B cell (primary cell): ENCODE measurements at regions not wholly inside any gene's neighbourhood (a gene's known extent, or its start where the extent isn't known, plus 50 kb on each side); places are given as distances from the start of the nearest gene placed in this dataset.

Source experiments
- ATAC-seq: fragments of 200-7000 bp; cut with Tn5 transposase; one replicate; pipeline ENCODE4 v1.10.0; 2021; ENCODE audit warnings: low read depth, mild to moderate bottlenecking, moderate number of reproducible peaks, moderate library complexity
- CTCF ChIA-PET: fragments of 350-600 bp; sonication (Branson Sonifier 250); formaldehyde crosslinking; loops from one replicate; lab custom pipeline; 2021; ENCODE audit warnings: antibody characterized with exemption, inconsistent platforms; lab: Charles Lee
- POLR2A ChIA-PET: fragments of 350-600 bp; sonication (Branson Sonifier 250); formaldehyde crosslinking; loops from one replicate; lab custom pipeline; 2021; ENCODE audit warnings: antibody characterized with exemption; lab: Charles Lee
- DNase-seq: peaks from one replicate; pipeline ENCODE4 v3.0.0; 2013
- H2AFZ ChIP-seq: 2 replicates; pipeline ENCODE4 v1.6.1; 2012; ENCODE audit warnings: mild to moderate bottlenecking, low read depth, low read length; ENCODE audit not compliant: insufficient read depth, poor library complexity, severe bottlenecking
- H3K27ac ChIP-seq, 2 donors: 1 replicate in 1 of 2; 2 replicates in 1 of 2; pipeline ENCODE4 v1.5.1; 2012 to 2013; ENCODE audit warnings: low read length in 2 of 2, mild to moderate bottlenecking in 2 of 2, moderate library complexity in 1 of 2
- H3K27me3 ChIP-seq, 4 experiments: fragments of 200-600 bp in 1 of 4; sonication (generic) in 1 of 4; replicated peaks in 1 of 4; 1 replicate in 2 of 4; 2 replicates in 2 of 4; pipeline versions ENCODE4 v1.6.1 to v1.7.0; 2013 to 2016; ENCODE audit warnings: low read length in 3 of 4, mild to moderate bottlenecking in 2 of 4, mixed read lengths in 1 of 4, moderate library complexity in 1 of 4; ENCODE audit not compliant: insufficient read depth in 4 of 4, control insufficient read depth in 3 of 4; ENCODE audit errors: control extremely low read depth in 1 of 4
- H3K36me3 ChIP-seq, 2 experiments: replicated peaks in 1 of 2; 1 replicate in 1 of 2; 2 replicates in 1 of 2; pipeline versions ENCODE4 v1.6.1 to v1.7.1; 2013; ENCODE audit warnings: low read length in 1 of 2; ENCODE audit not compliant: insufficient read depth in 2 of 2, control insufficient read depth in 1 of 2; ENCODE audit errors: control extremely low read depth in 1 of 2, extremely low read depth in 1 of 2
- H3K4me1 ChIP-seq, 2 donors: fragments of 200-600 bp in 1 of 2; sonication (generic) in 1 of 2; 1 replicate in 1 of 2; 2 replicates in 1 of 2; pipeline versions ENCODE4 v1.5.1 to v1.6.1; 2013 to 2017; ENCODE audit warnings: low read length in 2 of 2; ENCODE audit not compliant: control insufficient read depth in 2 of 2, insufficient read depth in 2 of 2
- H3K4me2 ChIP-seq: replicated peaks from 2 replicates; pipeline ENCODE3; 2012; ENCODE audit warnings: mild to moderate bottlenecking, low read depth, low read length; ENCODE audit not compliant: poor library complexity, severe bottlenecking
- H3K4me3 ChIP-seq, 5 experiments: fragments of 200-600 bp in 1 of 5; sonication (generic) in 1 of 5; 1 replicate in 3 of 5; 2 replicates in 2 of 5; pipeline versions ENCODE4 v1.5.1 to v1.7.0; 2011 to 2016; ENCODE audit warnings: low read length in 4 of 5, mild to moderate bottlenecking in 4 of 5, low read depth in 2 of 5, control low read depth in 1 of 5, moderate library complexity in 1 of 5; ENCODE audit not compliant: insufficient read depth in 1 of 5; ENCODE audit errors: control extremely low read depth in 1 of 5, extremely low read depth in 1 of 5
- H3K79me2 ChIP-seq: fragments of 200-600 bp; sonication (generic); one replicate; pipeline ENCODE4 v1.6.0; 2016; ENCODE audit warnings: low read length; ENCODE audit not compliant: control insufficient read depth, insufficient read depth
- H3K9ac ChIP-seq: fragments of 200-600 bp; sonication (generic); 2 replicates; pipeline ENCODE4 v1.6.1; 2017; ENCODE audit warnings: mild to moderate bottlenecking, low read length, moderate library complexity
- H3K9me3 ChIP-seq, 3 donors: one replicate each; pipeline versions ENCODE4 v1.6.1 to v1.7.1; 2013; ENCODE audit warnings: low read length in 2 of 3; ENCODE audit not compliant: control insufficient read depth in 2 of 3, insufficient read depth in 1 of 3; ENCODE audit errors: control extremely low read depth in 1 of 3
- H4K20me1 ChIP-seq: 2 replicates; pipeline ENCODE4 v1.6.0; 2012; ENCODE audit warnings: mild to moderate bottlenecking, low read length; ENCODE audit not compliant: insufficient read depth, control insufficient read depth, poor library complexity, severe bottlenecking
- H3K27ac Mint-ChIP-seq: one replicate; pipeline ENCODE4 v1.8.0; 2021; ENCODE audit warnings: mixed read lengths
- H3K27me3 Mint-ChIP-seq: one replicate; pipeline ENCODE4 v1.8.0; 2021; ENCODE audit warnings: mixed read lengths
- H3K4me1 Mint-ChIP-seq: one replicate; pipeline ENCODE4 v1.8.0; 2021; ENCODE audit warnings: mixed read lengths
- H3K4me3 Mint-ChIP-seq: one replicate; pipeline ENCODE4 v1.8.0; 2021; ENCODE audit warnings: mixed read lengths
- H3K9me3 Mint-ChIP-seq: one replicate; pipeline ENCODE4 v1.8.0; 2022; ENCODE audit warnings: mixed read lengths; ENCODE audit not compliant: insufficient read depth
- EZH2 ChIP-seq: IDR thresholded peaks from 2 replicates; pipeline ENCODE4 v1.6.1; 2012; ENCODE audit warnings: borderline replicate concordance, low read depth, mild to moderate bottlenecking, moderate library complexity, low read length; ENCODE audit not compliant: insufficient read depth, poor library complexity, severe bottlenecking
- WGBS: methylation state at CpG from one replicate; pipeline ENCODE4 v1.1.5; 2013; ENCODE audit warnings: missing lambda C conversion rate; ENCODE audit not compliant: insufficient coverage; 5-methylcytosine and 5-hydroxymethylcytosine counted together
- intact Hi-C: fragments of 100-400 bp; cut with micrococcal nuclease; formaldehyde crosslinking; loops from one replicate; pipeline ENCODE4 v1.10.0; 2022
- TF ChIP-seq, protein P1 (sequence below): fragments of 200-600 bp; IDR thresholded peaks from one replicate; pipeline ENCODE4 v1.8.0; 2022; ENCODE audit warnings: antibody characterized with exemption, mild to moderate bottlenecking

DNA sequence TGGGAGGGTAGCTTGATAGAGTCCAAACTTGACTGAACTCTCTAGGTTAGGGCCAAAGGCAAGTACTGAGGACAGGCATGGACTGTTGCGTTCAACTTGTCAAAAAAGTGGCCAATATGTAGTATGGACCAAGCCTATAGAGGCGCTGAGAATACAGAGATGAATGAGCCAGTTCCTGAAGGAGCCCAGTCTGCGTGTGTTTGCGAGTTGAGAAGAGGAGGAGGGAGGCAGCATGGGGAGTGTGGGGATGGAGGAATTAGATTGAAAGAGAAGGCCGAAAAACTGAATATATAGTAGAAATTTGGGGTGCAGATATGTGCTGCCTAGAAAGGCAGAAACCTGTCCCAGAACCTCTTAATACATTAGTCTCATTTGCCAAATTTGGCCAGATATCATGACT is 412.4 kb downstream of the PCNX1 start:
- H3K27ac ChIP-seq: peak overlapping the region; percentile 64 to 97
- H3K9me3 ChIP-seq: no peaks in the 10 kb centered on the region
- ChIA-PET POLR2A (interaction anchor here (1.0 kb wide), 1 partner anchor 73 kb away, joined by 3 read pairs; no protein-coding TSS in a partner anchor), CTCF (interaction anchor here (9.9 kb wide), 1 partner anchor 83 kb away, joined by 249 read pairs; no protein-coding TSS in a partner anchor)
- TF ChIP-seq EZH2: no peak
- TF ChIP-seq, protein P1, sequence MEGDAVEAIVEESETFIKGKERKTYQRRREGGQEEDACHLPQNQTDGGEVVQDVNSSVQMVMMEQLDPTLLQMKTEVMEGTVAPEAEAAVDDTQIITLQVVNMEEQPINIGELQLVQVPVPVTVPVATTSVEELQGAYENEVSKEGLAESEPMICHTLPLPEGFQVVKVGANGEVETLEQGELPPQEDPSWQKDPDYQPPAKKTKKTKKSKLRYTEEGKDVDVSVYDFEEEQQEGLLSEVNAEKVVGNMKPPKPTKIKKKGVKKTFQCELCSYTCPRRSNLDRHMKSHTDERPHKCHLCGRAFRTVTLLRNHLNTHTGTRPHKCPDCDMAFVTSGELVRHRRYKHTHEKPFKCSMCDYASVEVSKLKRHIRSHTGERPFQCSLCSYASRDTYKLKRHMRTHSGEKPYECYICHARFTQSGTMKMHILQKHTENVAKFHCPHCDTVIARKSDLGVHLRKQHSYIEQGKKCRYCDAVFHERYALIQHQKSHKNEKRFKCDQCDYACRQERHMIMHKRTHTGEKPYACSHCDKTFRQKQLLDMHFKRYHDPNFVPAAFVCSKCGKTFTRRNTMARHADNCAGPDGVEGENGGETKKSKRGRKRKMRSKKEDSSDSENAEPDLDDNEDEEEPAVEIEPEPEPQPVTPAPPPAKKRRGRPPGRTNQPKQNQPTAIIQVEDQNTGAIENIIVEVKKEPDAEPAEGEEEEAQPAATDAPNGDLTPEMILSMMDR: no peak
- Mint-ChIP-seq H3K4me3 (peak overlapping the region; percentile 95), H3K27ac (peak overlapping the region; percentile 97), H3K27me3 (no peaks in the 10 kb centered on the region), H3K4me1 (peaks cover 36% of the 10 kb centered on the region), H3K9me3 (no peaks in the 10 kb centered on the region)
- ATAC-seq (no peak), DNase-seq (no peak)
- H3K4me3 ChIP-seq: peak overlapping the region; percentile 66 to 96 (median 87)
- no peaks in the 10 kb centered on the region for H4K20me1 ChIP-seq
- peaks cover 33 to 34% of the 10 kb centered on the region in 2 donors for H3K4me1 ChIP-seq
- H3K27me3 ChIP-seq: no peaks in the 10 kb centered on the region
- WGBS: 13% methylated on average over 4 of the region's 5 CpGs
- intact Hi-C loops: loop anchor here (1.0 to 10.0 kb wide), 6 partner anchors 39 to 652 kb away; no protein-coding TSS in a partner anchor
- peak overlapping the region; percentile 76 for H2AFZ ChIP-seq
- peaks cover 39% of the 10 kb centered on the region for H3K79me2 ChIP-seq
- peak overlapping the region; percentile 94 for H3K9ac ChIP-seq
- peak overlapping the region; percentile 87 for H3K4me2 ChIP-seq
- no peaks in the 10 kb centered on the region for H3K36me3 ChIP-seq

DNA sequence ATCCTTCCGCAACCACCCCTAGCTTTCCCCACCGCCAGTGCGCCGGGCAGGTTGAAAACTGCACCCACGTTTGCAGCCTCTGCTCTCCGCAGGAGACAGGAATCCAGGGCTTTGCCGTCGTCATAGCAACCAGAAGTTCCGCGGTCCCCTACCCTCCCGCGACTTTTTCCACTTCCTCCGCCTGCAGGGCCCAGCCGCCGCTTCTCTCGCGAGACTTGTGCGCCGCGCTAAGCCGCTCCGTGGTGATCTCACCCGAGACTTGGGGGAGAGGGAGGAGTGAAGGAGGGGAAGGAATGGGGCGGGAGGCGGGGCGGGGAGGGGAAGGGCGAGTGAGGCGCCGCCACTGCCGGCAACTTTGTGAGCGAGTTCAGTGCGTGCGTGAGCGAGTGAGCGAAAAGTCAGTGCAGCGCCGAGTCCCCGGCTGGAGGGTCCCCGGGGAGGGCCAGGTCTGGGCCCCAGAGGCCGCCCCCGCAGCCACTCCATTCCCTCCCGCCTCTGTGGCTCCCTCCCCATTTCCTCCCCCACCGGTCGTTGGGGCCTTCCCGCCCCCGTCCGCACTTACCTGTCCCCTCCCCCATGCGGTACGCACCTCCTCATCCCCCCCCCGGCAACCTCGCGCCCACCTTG is 413.0 kb downstream of the PCNX1 start, which contains the start of gene SIPA1L1:
Gene SIPA1L1 (plus strand): TSS at position 370 of the 627 bp plus-strand sequence.
- Histone ChIP-seq H3K9ac (peak within 1 kb of the TSS; percentile 94), H4K20me1 (no peaks in the 10 kb centered on the region), H3K4me1 (peaks cover 38 to 40% of the 10 kb centered on the region in 2 donors), H3K27me3 (no peaks in the 10 kb centered on the region), H3K79me2 (peaks cover 45% of the 10 kb centered on the region), H3K36me3 (no peaks in the 10 kb centered on the region), H3K4me2 (peak within 1 kb of the TSS; percentile 87), H3K27ac (peak within 1 kb of the TSS; percentile 97), H2AFZ (peak within 1 kb of the TSS; percentile 76), H3K9me3 (no peaks in the 10 kb centered on the region), H3K4me3 (peak within 1 kb of the TSS; percentile 78 to 96 (median 87))
- POLR2A ChIA-PET: interaction anchor here (0.6 to 2.6 kb wide), 5 partner anchors 43 to 84 kb away, joined by 3 to 16 read pairs (median 6); no protein-coding TSS in a partner anchor
- peak within 1 kb of the TSS; percentile 97 for H3K27ac Mint-ChIP-seq
- ATAC-seq (peak; percentile 81), DNase-seq (peak; percentile 99)
- H3K4me3 Mint-ChIP-seq: peak within 1 kb of the TSS; percentile 95
- no peak for TF ChIP-seq EZH2
- TF ChIP-seq, protein P1: no peak
- H3K4me1 Mint-ChIP-seq: peaks cover 42% of the 10 kb centered on the region
- H3K9me3 Mint-ChIP-seq: no peaks in the 10 kb centered on the region
- WGBS: 0% methylated on average over 47 of the region's 52 CpGs
- CTCF ChIA-PET: interaction anchor here (1.8 to 9.9 kb wide), 3 partner anchors 74 to 433 kb away, joined by 11 to 249 read pairs (median 13); no protein-coding TSS in a partner anchor
- no peaks in the 10 kb centered on the region for H3K27me3 Mint-ChIP-seq
- intact Hi-C loops: loop anchor here (1.0 to 5.0 kb wide), 5 partner anchors 38 to 653 kb away; no protein-coding TSS in a partner anchor
